AG09319 (cell line): ENCODE measurements at regions not wholly inside any gene's neighbourhood (a gene's known extent, or its start where the extent isn't known, plus 50 kb on each side); places are given as distances from the start of the nearest gene placed in this dataset.

ENCODE experiments used
- DNase-seq: peaks from one replicate; pipeline ENCODE4 v3.0.0-alpha.2; 2010; ENCODE audit warnings: low read depth; ENCODE audit errors: extremely low read depth
- TF ChIP-seq, protein P1 (sequence below): IDR thresholded peaks from 2 replicates; pipeline ENCODE4 v1.5.1; 2011; ENCODE audit warnings: low read depth, mild to moderate bottlenecking, inconsistent platforms, low read length, moderate library complexity

DNA sequence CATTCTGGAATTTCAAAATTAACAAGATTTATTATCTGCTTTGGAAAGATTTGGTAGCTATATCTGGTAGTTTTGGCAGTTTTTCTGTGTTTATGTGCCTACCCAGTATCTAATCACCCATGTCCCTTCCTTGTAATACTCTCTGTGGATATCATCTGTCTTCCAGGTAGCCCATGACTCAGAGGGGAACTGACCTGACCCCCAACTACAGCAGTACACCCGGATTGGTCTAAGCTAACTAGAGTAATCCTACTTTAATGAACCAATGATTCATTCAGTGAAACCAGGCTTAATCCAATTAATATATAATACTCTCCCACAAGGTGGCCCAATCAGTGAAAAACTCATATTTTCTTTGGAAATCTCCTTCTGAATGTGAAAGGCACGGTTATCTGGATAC, 295.3 kb upstream of the SULF2 start:
- DNase-seq, result no peak
- TF ChIP-seq, protein P1, sequence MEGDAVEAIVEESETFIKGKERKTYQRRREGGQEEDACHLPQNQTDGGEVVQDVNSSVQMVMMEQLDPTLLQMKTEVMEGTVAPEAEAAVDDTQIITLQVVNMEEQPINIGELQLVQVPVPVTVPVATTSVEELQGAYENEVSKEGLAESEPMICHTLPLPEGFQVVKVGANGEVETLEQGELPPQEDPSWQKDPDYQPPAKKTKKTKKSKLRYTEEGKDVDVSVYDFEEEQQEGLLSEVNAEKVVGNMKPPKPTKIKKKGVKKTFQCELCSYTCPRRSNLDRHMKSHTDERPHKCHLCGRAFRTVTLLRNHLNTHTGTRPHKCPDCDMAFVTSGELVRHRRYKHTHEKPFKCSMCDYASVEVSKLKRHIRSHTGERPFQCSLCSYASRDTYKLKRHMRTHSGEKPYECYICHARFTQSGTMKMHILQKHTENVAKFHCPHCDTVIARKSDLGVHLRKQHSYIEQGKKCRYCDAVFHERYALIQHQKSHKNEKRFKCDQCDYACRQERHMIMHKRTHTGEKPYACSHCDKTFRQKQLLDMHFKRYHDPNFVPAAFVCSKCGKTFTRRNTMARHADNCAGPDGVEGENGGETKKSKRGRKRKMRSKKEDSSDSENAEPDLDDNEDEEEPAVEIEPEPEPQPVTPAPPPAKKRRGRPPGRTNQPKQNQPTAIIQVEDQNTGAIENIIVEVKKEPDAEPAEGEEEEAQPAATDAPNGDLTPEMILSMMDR, result no peak

DNA sequence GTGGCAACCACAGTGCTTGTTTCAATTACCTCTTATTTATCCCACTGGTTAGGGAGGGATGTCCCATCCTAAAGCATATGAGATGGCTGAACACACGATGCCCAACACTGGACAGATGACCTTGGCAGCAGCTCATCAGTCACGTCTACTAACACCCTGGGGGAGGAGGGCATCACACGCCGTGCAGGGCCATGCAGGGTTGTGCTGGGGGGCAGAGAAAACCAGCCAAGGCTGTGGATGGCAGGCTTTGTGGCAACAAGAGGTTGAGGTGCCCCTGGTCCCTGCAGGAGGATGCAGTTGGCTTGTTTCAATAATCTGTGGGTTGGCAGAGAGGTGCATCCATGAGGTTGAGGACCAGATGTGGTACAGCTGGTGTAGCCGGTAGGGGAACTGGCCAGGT, 293.7 kb upstream of the SULF2 start:
- TF ChIP-seq, protein P1, result no peak
- no peak for DNase-seq

DNA sequence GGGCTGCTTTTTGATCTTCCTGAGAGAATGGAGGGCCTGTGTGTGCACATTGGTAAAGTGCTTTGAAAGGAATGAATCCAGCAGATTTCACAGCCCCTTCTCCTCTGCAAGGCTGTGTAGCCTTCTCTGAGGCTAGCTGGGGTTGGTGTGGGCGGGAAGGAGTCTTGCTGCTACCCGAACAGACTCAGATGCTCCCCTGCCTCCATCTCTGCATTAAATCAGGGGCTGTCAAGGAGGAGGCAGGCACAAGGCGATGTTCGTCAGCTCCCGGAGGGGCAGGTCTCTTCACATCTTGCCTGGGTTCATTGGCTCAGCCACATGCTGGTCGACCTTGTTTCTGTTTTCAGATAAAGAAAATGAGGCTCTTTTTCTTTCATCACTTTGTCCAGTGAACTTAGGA, 291.5 kb upstream of the SULF2 start:
- DNase-seq, result no peak
- TF ChIP-seq, protein P1, result no peak

DNA sequence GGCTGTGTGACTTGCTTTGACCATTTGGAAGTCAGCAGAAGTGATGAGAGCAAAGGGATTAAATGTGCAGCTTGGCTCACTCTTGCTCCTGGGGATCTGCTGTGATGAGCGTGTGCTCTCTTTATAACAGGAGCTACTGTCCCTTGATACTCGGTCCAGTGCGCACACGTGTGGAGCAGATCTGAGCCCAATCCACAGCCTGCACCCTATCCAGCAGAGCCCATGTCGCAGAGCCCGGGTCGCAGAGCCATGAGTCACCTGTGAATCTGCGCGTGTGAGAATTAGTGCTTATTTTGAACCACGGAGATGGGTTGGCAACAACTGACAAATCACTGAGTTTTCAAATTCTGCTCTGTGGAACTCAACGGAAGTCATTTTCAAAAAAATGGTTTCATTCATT, 291.0 kb upstream of the SULF2 start:
- no peak for DNase-seq
- TF ChIP-seq, protein P1, result no peak

DNA sequence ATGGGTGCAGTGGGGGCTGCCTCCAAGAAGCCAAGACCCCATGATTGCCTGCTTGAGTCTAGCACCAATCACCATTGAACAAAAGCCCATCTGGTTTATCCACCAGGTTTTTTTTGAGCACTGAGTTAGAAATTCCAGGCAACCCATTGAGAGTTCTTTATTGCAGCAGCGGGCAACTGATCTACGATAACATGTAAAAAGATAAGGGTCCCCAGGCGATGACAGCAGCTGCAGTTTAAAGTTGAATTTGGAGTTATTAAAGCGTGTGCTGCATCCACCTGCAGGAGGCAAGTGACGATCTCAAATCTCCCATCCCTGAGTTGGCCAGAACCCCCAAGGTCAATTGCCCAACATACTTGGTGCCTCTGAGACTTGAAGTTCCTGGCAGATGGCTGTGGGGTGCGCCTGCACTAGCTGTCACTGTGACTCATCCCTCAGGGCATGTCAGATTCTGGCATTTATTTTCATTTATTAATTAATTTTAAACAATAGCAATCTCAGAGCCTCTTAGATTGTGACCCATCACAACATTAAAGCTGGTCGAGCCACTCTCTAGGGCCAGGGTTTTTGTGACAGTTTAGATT, 290.4 kb upstream of the SULF2 start:
- TF ChIP-seq, protein P1, result no peak
- DNase-seq, result no peak

DNA sequence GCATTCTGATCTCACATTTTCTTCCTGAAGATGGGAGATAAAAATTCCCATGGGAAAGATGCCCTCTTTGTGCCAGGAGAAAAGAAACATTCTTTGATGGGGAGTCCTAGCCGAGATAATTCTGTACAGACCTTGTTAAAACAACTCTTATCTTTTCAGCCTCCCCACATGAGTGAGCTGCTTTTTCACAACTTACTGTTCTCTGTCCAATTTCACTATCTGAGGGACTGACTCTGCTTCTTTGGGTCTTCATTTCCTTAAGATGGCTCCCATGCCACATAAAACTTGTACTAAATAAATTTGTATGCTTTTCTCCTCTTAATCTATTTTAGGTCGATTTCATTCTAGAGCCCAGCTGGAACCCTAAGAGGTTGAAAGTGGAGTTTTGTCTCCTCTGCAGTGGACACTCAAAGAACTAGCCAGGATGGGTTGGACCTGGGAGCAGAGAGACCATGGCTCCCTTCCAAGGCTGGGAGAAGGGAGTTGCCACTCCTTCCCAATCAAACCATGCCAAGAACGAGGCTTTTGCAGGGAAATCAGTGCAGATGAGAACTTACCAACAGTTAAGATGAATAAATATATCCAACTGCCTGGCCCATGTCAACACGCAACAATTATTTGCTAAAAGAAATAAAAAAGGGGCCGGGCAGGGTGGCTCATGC, 285.8 kb upstream of the SULF2 start:
- DNase-seq, result no peak
- TF ChIP-seq, protein P1, result no peak

DNA sequence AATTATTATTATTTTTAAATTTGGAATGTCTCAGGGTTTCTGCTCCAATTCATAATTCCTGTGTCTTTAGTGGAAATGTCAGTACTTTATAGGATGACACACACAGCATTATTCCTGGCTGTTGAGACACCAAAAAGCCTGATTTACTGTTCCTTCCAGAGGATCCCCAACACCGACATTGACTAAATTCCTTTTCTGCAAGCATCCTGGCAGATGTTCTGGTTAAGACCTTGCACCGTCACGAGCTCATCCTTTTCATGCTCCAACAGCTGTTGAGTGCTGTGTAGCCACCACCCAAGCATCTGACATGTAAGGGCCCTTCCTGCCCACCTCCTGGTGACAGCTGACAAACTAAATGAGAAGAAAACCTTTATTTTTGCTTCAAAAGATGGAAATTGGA, 284.3 kb upstream of the SULF2 start:
- no peak for DNase-seq

More for the DNA sequence above, 284.3 kb upstream of the SULF2 start:
- TF ChIP-seq, protein P1, result no peak
